IPS-20b (cell line): ENCODE measurements at regions not wholly inside any gene's neighbourhood (a gene's known extent, or its start where the extent isn't known, plus 50 kb on each side); places are given as distances from the start of the nearest gene placed in this dataset.
"Not testable (repeated sequence)": the region's sequence is repeated elsewhere in the genome, so short reads cannot be mapped to it uniquely, and the experiment has no call there.

Source experiments
- H3K27ac ChIP-seq: one replicate; pipeline ENCODE4 v1.5.1; 2013; ENCODE audit warnings: low read length
- H3K27me3 ChIP-seq: 2 replicates; pipeline ENCODE4 v1.6.1; 2013; ENCODE audit warnings: mild to moderate bottlenecking, low read length, inconsistent platforms; ENCODE audit not compliant: insufficient read depth
- H3K36me3 ChIP-seq: 2 replicates; pipeline ENCODE4 v1.6.1; 2013; ENCODE audit warnings: low read depth, mild to moderate bottlenecking, inconsistent platforms, low read length, moderate library complexity; ENCODE audit not compliant: insufficient read depth
- H3K4me1 ChIP-seq: 2 replicates; pipeline ENCODE4 v1.6.1; 2013; ENCODE audit warnings: mild to moderate bottlenecking, control low read depth, inconsistent platforms, low read length, moderate library complexity; ENCODE audit not compliant: insufficient read depth
- H3K4me3 ChIP-seq: 2 replicates; pipeline ENCODE4 v1.5.1; 2013; ENCODE audit warnings: mild to moderate bottlenecking, low read length, inconsistent platforms
- H3K9ac ChIP-seq: 2 replicates; pipeline ENCODE4 v1.6.1; 2013; ENCODE audit warnings: low read depth, mild to moderate bottlenecking, inconsistent platforms, low read length, moderate library complexity
- H3K9me3 ChIP-seq: 2 replicates; pipeline ENCODE4 v1.6.1; 2013; ENCODE audit warnings: mild to moderate bottlenecking, low read depth, low read length, inconsistent platforms; ENCODE audit not compliant: insufficient read depth

- Histone ChIP-seq H3K9me3 (no peaks in the 10 kb centered on the region), H3K27ac (peak overlapping the region; percentile 91), H3K27me3 (no peaks in the 10 kb centered on the region), H3K4me1 (peaks cover 48% of the 10 kb centered on the region), H3K4me3 (peak overlapping the region; percentile 11; the same call in 1 of the 2 replicates), H3K36me3 (no peaks in the 10 kb centered on the region), H3K9ac (peak overlapping the region; percentile 32; the same call in 1 of the 2 replicates)
Measured at GRCh38 chr3:168813225-168813802, 717.6 kb upstream of the GOLIM4 start.

- Histone ChIP-seq H3K4me3 (peak overlapping the region; percentile 41), H3K9me3 (no peaks in the 10 kb centered on the region), H3K36me3 (no peaks in the 10 kb centered on the region), H3K9ac (peak overlapping the region; percentile 32; the same call in 1 of the 2 replicates), H3K4me1 (peaks cover 58% of the 10 kb centered on the region), H3K27ac (peak overlapping the region; percentile 3), H3K27me3 (no peaks in the 10 kb centered on the region)
Measured at GRCh38 chr3:168812234-168812633, 716.5 kb upstream of the GOLIM4 start.

- Histone ChIP-seq H3K36me3 (no peaks in the 10 kb centered on the region), H3K27ac (no peak overlapping the region), H3K9me3 (no peaks in the 10 kb centered on the region), H3K27me3 (no peaks in the 10 kb centered on the region), H3K4me1 (peaks cover 44% of the 10 kb centered on the region), H3K9ac (no peak overlapping the region), H3K4me3 (no peak overlapping the region)
Measured at GRCh38 chr3:168808596-168808995, 712.9 kb upstream of the GOLIM4 start.

- Histone ChIP-seq H3K27me3 (no peaks in the 10 kb centered on the region), H3K4me3 (0 out of 2 replicates have a peak overlapping the region, but pooled peaks have one; percentile 6), H3K9ac (no peak overlapping the region), H3K4me1 (peaks cover 43% of the 10 kb centered on the region), H3K9me3 (no peaks in the 10 kb centered on the region), H3K36me3 (no peaks in the 10 kb centered on the region), H3K27ac (no peak overlapping the region)
Measured at GRCh38 chr3:168807448-168807847, 711.7 kb upstream of the GOLIM4 start.

- Histone ChIP-seq H3K27ac (no peak overlapping the region), H3K27me3 (no peaks in the 10 kb centered on the region), H3K9ac (no peak overlapping the region), H3K4me1 (peaks cover 39% of the 10 kb centered on the region), H3K9me3 (no peaks in the 10 kb centered on the region), H3K36me3 (no peaks in the 10 kb centered on the region), H3K4me3 (no peak overlapping the region)
Measured at GRCh38 chr3:168806871-168807270, 711.1 kb upstream of the GOLIM4 start.

GRCh38 chr3:168803536-168803935 lies 707.8 kb upstream of the GOLIM4 start:
- Histone ChIP-seq H3K9me3 (no peaks in the 10 kb centered on the region), H3K4me3 (no peak overlapping the region), H3K27ac (no peak overlapping the region), H3K36me3 (no peaks in the 10 kb centered on the region), H3K4me1 (peaks cover 31% of the 10 kb centered on the region), H3K9ac (no peak overlapping the region), H3K27me3 (no peaks in the 10 kb centered on the region)

- Histone ChIP-seq H3K36me3 (no peaks in the 10 kb centered on the region), H3K9ac (no peak overlapping the region), H3K9me3 (no peaks in the 10 kb centered on the region), H3K4me3 (no peak overlapping the region), H3K27me3 (no peaks in the 10 kb centered on the region), H3K27ac (no peak overlapping the region), H3K4me1 (peaks cover 27% of the 10 kb centered on the region)
Measured at GRCh38 chr3:168802766-168803165, 707.0 kb upstream of the GOLIM4 start.

GRCh38 chr3:168801794-168802193 lies 706.1 kb upstream of the GOLIM4 start:
- no peak overlapping the region for H3K27ac ChIP-seq
- no peaks in the 10 kb centered on the region for H3K27me3 ChIP-seq
- H3K36me3 ChIP-seq: no peaks in the 10 kb centered on the region
- H3K4me1 ChIP-seq: peaks cover 17% of the 10 kb centered on the region
- H3K9me3 ChIP-seq: no peaks in the 10 kb centered on the region
- no peak overlapping the region for H3K4me3 ChIP-seq
- H3K9ac ChIP-seq: no peak overlapping the region

DNA sequence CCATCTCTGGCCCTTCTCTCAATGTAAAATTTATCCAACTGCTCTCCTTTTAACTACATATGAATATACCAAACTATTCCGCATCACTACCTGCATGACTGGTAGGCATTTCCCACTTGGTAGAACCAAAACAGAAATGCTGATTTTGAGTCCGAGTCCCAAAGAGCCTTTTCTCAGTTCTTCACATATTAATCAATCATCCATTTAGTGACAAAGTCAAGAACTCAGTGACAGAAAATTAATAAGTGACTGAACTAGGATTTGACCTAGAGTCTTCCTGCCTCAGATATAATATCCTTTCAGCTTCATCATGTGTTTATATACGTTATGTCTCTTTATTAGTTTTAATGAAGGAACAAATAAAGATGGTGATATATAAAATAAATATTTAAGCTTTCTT lies 700.6 kb upstream of the GOLIM4 start:
- Histone ChIP-seq H3K36me3 (no peaks in the 10 kb centered on the region), H3K4me1 (peaks cover 12% of the 10 kb centered on the region; the same call in 1 of the 2 replicates), H3K27me3 (no peaks in the 10 kb centered on the region), H3K9ac (no peak overlapping the region), H3K27ac (no peak overlapping the region), H3K4me3 (no peak overlapping the region), H3K9me3 (no peaks in the 10 kb centered on the region)

GRCh38 chr3:168794427-168794826 lies 698.7 kb upstream of the GOLIM4 start:
- Histone ChIP-seq H3K4me3 (no peak overlapping the region), H3K27me3 (no peaks in the 10 kb centered on the region), H3K36me3 (no peaks in the 10 kb centered on the region), H3K4me1 (peaks cover 12% of the 10 kb centered on the region; the same call in 1 of the 2 replicates), H3K9me3 (no peaks in the 10 kb centered on the region), H3K9ac (no peak overlapping the region), H3K27ac (no peak overlapping the region)

DNA sequence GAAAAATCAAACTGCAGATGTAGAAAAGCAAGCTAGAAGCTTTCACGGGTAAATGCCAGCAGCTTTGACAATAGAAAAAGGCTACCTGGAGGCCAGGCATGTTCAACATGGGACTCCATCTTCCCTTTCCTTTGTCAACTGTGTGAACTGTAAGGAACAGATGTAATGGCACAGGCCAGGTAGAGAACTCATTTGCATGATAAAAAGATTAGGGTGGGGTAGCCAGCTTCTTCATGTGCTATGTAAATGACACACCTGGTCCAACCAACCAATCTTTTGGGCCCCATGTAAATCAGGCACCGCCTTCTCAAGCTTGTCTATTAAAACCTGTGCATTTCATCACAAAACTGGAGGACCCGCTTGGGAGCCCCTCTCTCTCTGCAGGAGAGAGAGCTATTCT lies 686.5 kb upstream of the GOLIM4 start:
- no peaks in the 10 kb centered on the region; the same call in 1 of the 2 replicates for H3K4me1 ChIP-seq
- H3K36me3 ChIP-seq: no peaks in the 10 kb centered on the region
- H3K9ac ChIP-seq: no peak overlapping the region
- H3K4me3 ChIP-seq: no peak overlapping the region
- peaks cover 9% of the 10 kb centered on the region; the same call in 1 of the 2 replicates for H3K9me3 ChIP-seq
- no peaks in the 10 kb centered on the region for H3K27me3 ChIP-seq
- no peak overlapping the region for H3K27ac ChIP-seq

DNA sequence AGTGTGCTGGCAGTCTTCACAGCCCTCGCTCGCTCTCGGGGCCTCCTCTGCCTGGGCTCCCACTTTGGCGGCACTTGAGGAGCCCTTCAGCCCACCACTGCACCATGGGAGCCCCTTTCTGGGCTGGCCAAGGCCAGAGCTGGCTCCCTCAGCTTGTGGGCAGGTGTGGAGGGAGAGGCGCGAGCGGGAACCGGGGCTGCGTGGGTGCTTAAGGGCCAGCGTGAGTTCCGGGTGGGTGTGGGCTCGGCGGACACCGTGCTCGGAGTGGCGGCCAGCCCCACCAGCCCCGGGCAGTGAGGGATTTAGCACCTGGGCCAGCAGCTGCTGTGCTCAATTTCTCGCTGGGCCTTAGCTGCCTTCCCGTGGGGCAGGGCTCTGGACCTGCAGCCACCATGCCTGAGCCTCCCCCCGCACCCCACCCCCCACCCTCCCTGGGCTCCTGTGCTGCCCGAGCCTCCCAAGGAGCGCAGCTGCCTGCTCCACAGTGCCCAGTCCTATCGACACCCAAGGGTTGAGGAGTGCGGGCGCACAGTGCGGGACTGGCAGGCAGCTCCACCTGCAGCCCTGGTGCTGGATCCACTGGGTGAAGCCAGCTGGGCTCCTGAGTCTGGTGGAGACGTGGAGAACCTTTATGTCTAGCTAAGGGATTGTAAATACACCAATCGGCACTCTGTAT lies 684.4 kb upstream of the GOLIM4 start:
- not testable (repeated sequence) for H3K9ac ChIP-seq, H3K9me3 ChIP-seq, H3K36me3 ChIP-seq

More for the DNA sequence above, 684.4 kb upstream of the GOLIM4 start:
- not testable (repeated sequence) for H3K27ac ChIP-seq, H3K4me3 ChIP-seq, H3K27me3 ChIP-seq, H3K4me1 ChIP-seq
